Suprapubic skin (tissue), 4 donors: ENCODE measurements at regions not wholly inside any gene's neighbourhood (a gene's known extent, or its start where the extent isn't known, plus 50 kb on each side); places are given as distances from the start of the nearest gene placed in this dataset.

Experiments used
- DNase-seq, 2 donors: peaks; one replicate each; pipeline ENCODE4 v3.0.0-alpha.2; 2019; ENCODE audit warnings: low spot score in 2 of 2
- H3K27ac ChIP-seq: fragments of 200-600 bp; sonication (generic); one replicate; pipeline ENCODE4 v1.5.1; 2019
- H3K27me3 ChIP-seq: fragments of 200-600 bp; sonication (generic); one replicate; pipeline ENCODE4 v1.5.1; 2019
- H3K36me3 ChIP-seq: fragments of 200-600 bp; sonication (generic); one replicate; pipeline ENCODE4 v1.5.1; 2019
- H3K4me1 ChIP-seq: fragments of 200-600 bp; sonication (generic); one replicate; pipeline ENCODE4 v1.5.1; 2019
- H3K4me3 ChIP-seq: fragments of 200-600 bp; sonication (generic); one replicate; pipeline ENCODE4 v1.5.1; 2019; ENCODE audit warnings: mild to moderate bottlenecking
- H3K9me3 ChIP-seq: fragments of 200-600 bp; sonication (generic); one replicate; pipeline ENCODE4 v1.5.1; 2019
- EP300 ChIP-seq: sonication (generic); formaldehyde crosslinking; IDR thresholded peaks from one replicate; pipeline ENCODE4 v1.6.1; 2017; ENCODE audit warnings: antibody characterized with exemption
- POLR2A ChIP-seq, 2 donors: fragments of 450-650 bp; IDR thresholded peaks; one replicate each; pipeline ENCODE4 v1.6.1; 2017; ENCODE audit warnings: antibody characterized with exemption in 2 of 2, mild to moderate bottlenecking in 2 of 2, moderate library complexity in 2 of 2
- POLR2AphosphoS5 ChIP-seq, 3 donors: sonication (generic); formaldehyde crosslinking; IDR thresholded peaks; one replicate each; pipeline ENCODE4 v1.6.1; 2017; ENCODE audit warnings: antibody characterized with exemption in 3 of 3
- WGBS: methylation state at CpG from one replicate; pipeline ENCODE4 v1.1.5; 2018; 5-methylcytosine and 5-hydroxymethylcytosine counted together
- TF ChIP-seq, protein P1 (sequence below), 2 donors: fragments of 200-600 bp in 1 of 2; fragments of 450-650 bp in 1 of 2; sonication (generic) in 1 of 2; IDR thresholded peaks; one replicate each; pipeline ENCODE4 v1.5.1; 2016 to 2019; ENCODE audit warnings: antibody characterized with exemption in 2 of 2, mild to moderate bottlenecking in 1 of 2, moderate library complexity in 1 of 2

- TF ChIP-seq, protein P1, sequence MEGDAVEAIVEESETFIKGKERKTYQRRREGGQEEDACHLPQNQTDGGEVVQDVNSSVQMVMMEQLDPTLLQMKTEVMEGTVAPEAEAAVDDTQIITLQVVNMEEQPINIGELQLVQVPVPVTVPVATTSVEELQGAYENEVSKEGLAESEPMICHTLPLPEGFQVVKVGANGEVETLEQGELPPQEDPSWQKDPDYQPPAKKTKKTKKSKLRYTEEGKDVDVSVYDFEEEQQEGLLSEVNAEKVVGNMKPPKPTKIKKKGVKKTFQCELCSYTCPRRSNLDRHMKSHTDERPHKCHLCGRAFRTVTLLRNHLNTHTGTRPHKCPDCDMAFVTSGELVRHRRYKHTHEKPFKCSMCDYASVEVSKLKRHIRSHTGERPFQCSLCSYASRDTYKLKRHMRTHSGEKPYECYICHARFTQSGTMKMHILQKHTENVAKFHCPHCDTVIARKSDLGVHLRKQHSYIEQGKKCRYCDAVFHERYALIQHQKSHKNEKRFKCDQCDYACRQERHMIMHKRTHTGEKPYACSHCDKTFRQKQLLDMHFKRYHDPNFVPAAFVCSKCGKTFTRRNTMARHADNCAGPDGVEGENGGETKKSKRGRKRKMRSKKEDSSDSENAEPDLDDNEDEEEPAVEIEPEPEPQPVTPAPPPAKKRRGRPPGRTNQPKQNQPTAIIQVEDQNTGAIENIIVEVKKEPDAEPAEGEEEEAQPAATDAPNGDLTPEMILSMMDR (IDR thresholded peaks at IDR 0.05) = no peak
- no peak for TF ChIP-seq POLR2AphosphoS5 (IDR thresholded peaks at IDR 0.05)
- no peak for TF ChIP-seq EP300
- TF ChIP-seq POLR2A (IDR thresholded peaks at IDR 0.05) = no peak
- no peak for DNase-seq
- Histone ChIP-seq H3K27ac (no peak overlapping the region), H3K9me3 (no peaks in the 10 kb centered on the region), H3K36me3 (no peaks in the 10 kb centered on the region), H3K4me3 (no peak overlapping the region), H3K4me1 (no peaks in the 10 kb centered on the region), H3K27me3 (no peaks in the 10 kb centered on the region)
- WGBS = 66% methylated on average over 2 of the region's 2 CpGs
These were observed 205.9 kb downstream of the CD47 start for GRCh38 chr3:107884719-107885460.

- Histone ChIP-seq H3K4me1 (no peaks in the 10 kb centered on the region), H3K36me3 (no peaks in the 10 kb centered on the region), H3K9me3 (no peaks in the 10 kb centered on the region), H3K27ac (no peak overlapping the region), H3K27me3 (no peaks in the 10 kb centered on the region), H3K4me3 (no peak overlapping the region)
- DNase-seq = no peak
- TF ChIP-seq, protein P1 (IDR thresholded peaks at IDR 0.05) = no peak
- TF ChIP-seq POLR2A (IDR thresholded peaks at IDR 0.05) (no peak), EP300 (no peak), POLR2AphosphoS5 (IDR thresholded peaks at IDR 0.05) (no peak)
These were observed 206.8 kb downstream of the CD47 start for GRCh38 chr3:107884028-107884427.

- Histone ChIP-seq H3K4me3 (no peak overlapping the region), H3K27me3 (no peaks in the 10 kb centered on the region), H3K27ac (no peak overlapping the region), H3K4me1 (no peaks in the 10 kb centered on the region), H3K9me3 (no peaks in the 10 kb centered on the region), H3K36me3 (no peaks in the 10 kb centered on the region)
- TF ChIP-seq EP300 = no peak
- TF ChIP-seq POLR2AphosphoS5 (IDR thresholded peaks at IDR 0.05) = no peak
- TF ChIP-seq POLR2A (IDR thresholded peaks at IDR 0.05) = no peak
- TF ChIP-seq, protein P1 (IDR thresholded peaks at IDR 0.05) = no peak
- 81% methylated on average over 7 of the region's 7 CpGs for WGBS
- no peak for DNase-seq
These were observed 207.9 kb downstream of the CD47 start for GRCh38 chr3:107882881-107883280.

DNA sequence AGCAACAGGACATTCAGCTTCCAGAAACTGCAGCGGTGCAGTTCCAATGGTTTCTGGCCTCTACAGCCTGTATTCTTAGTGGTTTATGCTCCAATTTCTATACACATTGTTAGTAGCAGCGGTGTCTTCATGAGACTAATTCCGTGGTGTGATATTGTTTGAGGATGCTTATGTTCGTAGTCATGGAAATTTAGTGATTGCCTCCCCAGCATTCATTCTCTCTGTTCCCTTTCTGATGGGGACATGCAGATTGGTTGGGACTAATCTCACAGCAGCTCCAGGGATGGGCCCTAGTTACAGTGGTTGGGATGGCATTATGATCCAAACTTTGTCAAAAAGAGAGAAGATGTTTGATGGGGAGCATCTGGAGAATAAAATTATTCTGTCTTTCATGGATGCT is 208.6 kb downstream of the CD47 start:
- Histone ChIP-seq H3K27ac (no peak overlapping the region), H3K4me1 (no peaks in the 10 kb centered on the region), H3K27me3 (no peaks in the 10 kb centered on the region), H3K36me3 (no peaks in the 10 kb centered on the region), H3K9me3 (no peaks in the 10 kb centered on the region), H3K4me3 (no peak overlapping the region)
- DNase-seq = no peak
- 90% methylated on average over 4 of the region's 4 CpGs for WGBS
- TF ChIP-seq EP300 = no peak
- TF ChIP-seq, protein P1 (IDR thresholded peaks at IDR 0.05) = no peak
- no peak for TF ChIP-seq POLR2A (IDR thresholded peaks at IDR 0.05)
- no peak for TF ChIP-seq POLR2AphosphoS5 (IDR thresholded peaks at IDR 0.05)

DNA sequence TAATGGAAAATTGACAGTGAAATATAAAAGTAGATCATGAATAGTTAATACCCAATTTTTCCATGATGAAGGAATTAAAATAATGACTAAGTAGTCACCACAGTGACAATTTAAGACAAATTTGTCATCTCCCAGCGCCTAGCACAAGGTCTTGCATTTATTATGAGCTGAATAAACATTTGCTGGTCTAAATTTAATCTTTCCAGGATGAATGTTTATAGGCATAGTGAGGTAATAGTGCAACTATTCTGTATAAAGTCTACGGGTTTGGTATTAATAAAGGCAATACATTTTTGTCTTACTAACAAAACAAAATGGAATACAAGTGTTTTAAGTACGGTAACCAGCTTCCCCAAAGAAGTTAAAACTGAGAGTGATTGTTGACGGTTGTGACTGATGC is 209.3 kb downstream of the CD47 start:
- Histone ChIP-seq H3K36me3 (no peaks in the 10 kb centered on the region), H3K9me3 (no peaks in the 10 kb centered on the region), H3K4me3 (no peak overlapping the region), H3K27ac (no peak overlapping the region), H3K4me1 (no peaks in the 10 kb centered on the region), H3K27me3 (no peaks in the 10 kb centered on the region)
- no peak for DNase-seq
- 77% methylated on average over 4 of the region's 4 CpGs for WGBS
- no peak for TF ChIP-seq POLR2AphosphoS5 (IDR thresholded peaks at IDR 0.05)
- TF ChIP-seq EP300 = no peak

DNA sequence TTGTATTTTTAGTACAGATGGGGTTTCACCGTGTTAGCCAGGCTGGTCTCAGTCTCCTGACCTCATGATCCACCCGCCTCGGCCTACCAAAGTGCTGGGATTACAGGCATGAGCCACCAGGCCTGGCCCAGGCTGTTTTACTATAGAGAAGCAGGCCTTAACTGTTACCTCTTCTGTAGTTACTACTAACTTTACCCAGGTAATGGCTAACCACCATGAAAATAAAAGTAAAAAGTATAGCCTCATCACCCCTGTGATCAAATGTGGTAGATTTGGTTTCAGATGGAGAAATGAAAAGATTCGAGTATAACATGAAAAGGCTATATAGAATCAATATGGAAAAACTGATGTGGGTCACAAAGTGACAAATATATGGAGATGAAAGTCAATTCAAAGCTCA is 210.1 kb downstream of the CD47 start:
- no peaks in the 10 kb centered on the region for H3K9me3 ChIP-seq
- no peak for TF ChIP-seq POLR2A (IDR thresholded peaks at IDR 0.05)
- TF ChIP-seq, protein P1 (IDR thresholded peaks at IDR 0.05) = no peak
- no peak for TF ChIP-seq POLR2AphosphoS5 (IDR thresholded peaks at IDR 0.05)
- no peak for TF ChIP-seq EP300
- no peak overlapping the region for H3K27ac ChIP-seq
- no peak for DNase-seq
- H3K4me3 ChIP-seq = no peak overlapping the region
- no peaks in the 10 kb centered on the region for H3K4me1 ChIP-seq
- H3K36me3 ChIP-seq = no peaks in the 10 kb centered on the region
- H3K27me3 ChIP-seq = no peaks in the 10 kb centered on the region
- WGBS = 96% methylated on average over 4 of the region's 4 CpGs
